Lower leg skin (tissue), 3 donors: ENCODE measurements at regions not wholly inside any gene's neighbourhood (a gene's known extent, or its start where the extent isn't known, plus 50 kb on each side); places are given as distances from the start of the nearest gene placed in this dataset.

Experiments used
- CTCF ChIP-seq, 3 donors: fragments of 450-650 bp; IDR thresholded peaks; one replicate each; pipeline ENCODE4 v1.5.1; 2016; ENCODE audit warnings: antibody characterized with exemption in 3 of 3, mild to moderate bottlenecking in 3 of 3, moderate library complexity in 2 of 3
- POLR2A ChIP-seq, 2 donors: fragments of 450-650 bp; IDR thresholded peaks; one replicate each; pipeline ENCODE4 v1.6.1; 2016 to 2017; ENCODE audit warnings: antibody characterized with exemption in 2 of 2, mild to moderate bottlenecking in 1 of 2, moderate library complexity in 1 of 2

GRCh38 chr5:133697536-133698258 lies 85.4 kb upstream of the FSTL4 start:
- TF ChIP-seq CTCF (IDR thresholded peaks at IDR 0.05) (no peak), POLR2A (IDR thresholded peaks at IDR 0.05) (no peak)
